H9 (cell line): ENCODE measurements at regions not wholly inside any gene's neighbourhood (a gene's known extent, or its start where the extent isn't known, plus 50 kb on each side); places are given as distances from the start of the nearest gene placed in this dataset.

Source experiments
- DNase-seq: peaks from one replicate; pipeline ENCODE4 v3.0.0-alpha.2; 2017
- H2AFZ ChIP-seq: one replicate; pipeline ENCODE4 v1.6.1; 2013; ENCODE audit warnings: mild to moderate bottlenecking, low read length, control low read depth, moderate library complexity
- H2AK5ac ChIP-seq: 2 replicates; pipeline ENCODE4 v1.6.1; 2013; ENCODE audit warnings: low read length, control low read depth, mixed read lengths; ENCODE audit not compliant: insufficient read length
- H2BK120ac ChIP-seq: one replicate; pipeline ENCODE4 v1.6.1; 2013; ENCODE audit warnings: low read depth, mild to moderate bottlenecking, low read length, control low read depth, inconsistent platforms; ENCODE audit not compliant: poor library complexity, severe bottlenecking
- H2BK12ac ChIP-seq: 2 replicates; pipeline ENCODE4 v1.6.1; 2013; ENCODE audit warnings: low read length, control low read depth, mixed read lengths, low read depth; ENCODE audit not compliant: insufficient read length
- H2BK15ac ChIP-seq: 2 replicates; pipeline ENCODE4 v1.6.1; 2013; ENCODE audit warnings: low read depth, low read length, control low read depth
- H2BK20ac ChIP-seq: one replicate; pipeline ENCODE4 v1.6.1; 2013; ENCODE audit warnings: low read depth, mild to moderate bottlenecking, low read length, control low read depth, inconsistent platforms; ENCODE audit not compliant: poor library complexity, severe bottlenecking
- H2BK5ac ChIP-seq: 2 replicates; pipeline ENCODE4 v1.6.1; 2013; ENCODE audit warnings: low read length, control low read depth, mixed read lengths; ENCODE audit not compliant: insufficient read length
- H3K14ac ChIP-seq: 2 replicates; pipeline ENCODE4 v1.6.1; 2013; ENCODE audit warnings: low read length, control low read depth; ENCODE audit not compliant: insufficient read depth
- H3K18ac ChIP-seq: 2 replicates; pipeline ENCODE4 v1.6.1; 2013; ENCODE audit warnings: low read depth, mild to moderate bottlenecking, mixed read lengths, low read length, control low read depth; ENCODE audit not compliant: insufficient read length
- H3K23ac ChIP-seq: 2 replicates; pipeline ENCODE4 v1.6.1; 2013; ENCODE audit warnings: low read length, control low read depth, mixed read lengths, low read depth; ENCODE audit not compliant: insufficient read length
- H3K23me2 ChIP-seq: 2 replicates; pipeline ENCODE4 v1.6.1; 2013; ENCODE audit warnings: low read depth, mild to moderate bottlenecking, mixed read lengths, low read length, control low read depth; ENCODE audit not compliant: insufficient read length, poor library complexity, severe bottlenecking
- H3K27ac ChIP-seq: 2 replicates; pipeline ENCODE4 v1.5.1; 2013; ENCODE audit warnings: low read length, control low read depth, mixed read lengths, low read depth; ENCODE audit not compliant: insufficient read length
- H3K27me3 ChIP-seq: 2 replicates; pipeline ENCODE4 v1.6.1; 2013; ENCODE audit warnings: low read length, control low read depth, inconsistent platforms; ENCODE audit not compliant: insufficient read depth
- H3K4ac ChIP-seq: 2 replicates; pipeline ENCODE4 v1.6.1; 2013; ENCODE audit warnings: low read depth, mild to moderate bottlenecking, control low read depth, inconsistent platforms, low read length, moderate library complexity
- H3K4me1 ChIP-seq: 2 replicates; pipeline ENCODE4 v1.6.1; 2013; ENCODE audit warnings: low read length, control low read depth, inconsistent platforms; ENCODE audit not compliant: insufficient read depth
- H3K4me2 ChIP-seq: 2 replicates; pipeline ENCODE4 v1.6.1; 2013; ENCODE audit warnings: low read length, control low read depth, mixed read lengths; ENCODE audit not compliant: insufficient read length, insufficient read depth
- H3K56ac ChIP-seq: 2 replicates; pipeline ENCODE4 v1.6.1; 2013; ENCODE audit warnings: low read depth, mild to moderate bottlenecking, mixed read lengths, low read length, control low read depth; ENCODE audit not compliant: insufficient read length
- H3K79me1 ChIP-seq: 2 replicates; pipeline ENCODE4 v1.6.1; 2013; ENCODE audit warnings: low read depth, mild to moderate bottlenecking, moderate library complexity, low read length, control low read depth, inconsistent platforms; ENCODE audit not compliant: insufficient read depth, poor library complexity, severe bottlenecking
- H3K79me2 ChIP-seq: 2 replicates; pipeline ENCODE4 v1.6.1; 2013; ENCODE audit warnings: low read length, control low read depth, inconsistent platforms; ENCODE audit not compliant: insufficient read depth
- H3K9ac ChIP-seq: 2 replicates; pipeline ENCODE4 v1.6.1; 2013; ENCODE audit warnings: low read length, control low read depth, mixed read lengths; ENCODE audit not compliant: insufficient read length; ENCODE audit errors: extremely low read depth
- H3K9me3 ChIP-seq: one replicate; pipeline ENCODE4 v1.6.1; 2013; ENCODE audit warnings: low read depth, low read length, inconsistent platforms; ENCODE audit not compliant: control insufficient read depth
- H3T11ph ChIP-seq: one replicate; pipeline ENCODE4 v1.6.1; 2013; ENCODE audit warnings: mild to moderate bottlenecking, low read length, control low read depth, inconsistent platforms
- H4K20me1 ChIP-seq: one replicate; pipeline ENCODE4 v1.6.1; 2013; ENCODE audit not compliant: control insufficient read depth, insufficient read length, insufficient read depth
- H4K5ac ChIP-seq: 2 replicates; pipeline ENCODE4 v1.6.1; 2013; ENCODE audit warnings: low read depth, mild to moderate bottlenecking, mixed read lengths, low read length, control low read depth; ENCODE audit not compliant: insufficient read length
- H4K8ac ChIP-seq: replicated peaks from 2 replicates; pipeline ENCODE4 v1.6.1; 2013; ENCODE audit warnings: low read length, control low read depth, mixed read lengths, low read depth; ENCODE audit not compliant: insufficient read length
- H4K91ac ChIP-seq: 2 replicates; pipeline ENCODE4 v1.6.1; 2013; ENCODE audit warnings: low read depth, mild to moderate bottlenecking, moderate library complexity, mixed read lengths, low read length, control low read depth; ENCODE audit not compliant: insufficient read length
- H3K27ac Mint-ChIP-seq, 3 experiments: 2 replicates in 2 of 3; 3 replicates in 1 of 3; pipeline ENCODE4 v1.8.0; 2020 to 2021; ENCODE audit warnings: mixed read lengths in 3 of 3, mild to moderate bottlenecking in 1 of 3, moderate library complexity in 1 of 3
- H3K27me3 Mint-ChIP-seq: 2 replicates; pipeline ENCODE4 v1.8.0; 2021; ENCODE audit warnings: low read depth, mild to moderate bottlenecking, moderate library complexity, mixed read lengths
- H3K36me3 Mint-ChIP-seq, 3 experiments: 2 replicates in 2 of 3; 3 replicates in 1 of 3; pipeline ENCODE4 v1.8.0; 2020 to 2021; ENCODE audit warnings: low read depth in 3 of 3, mixed read lengths in 3 of 3; ENCODE audit not compliant: insufficient read depth in 1 of 3
- H3K4me1 Mint-ChIP-seq, 2 experiments: 2 replicates each; pipeline ENCODE4 v1.8.0; 2020; ENCODE audit warnings: mixed read lengths in 2 of 2
- H3K4me3 Mint-ChIP-seq, 2 experiments: 2 replicates in 1 of 2; 3 replicates in 1 of 2; pipeline ENCODE4 v1.8.0; 2020 to 2021; ENCODE audit warnings: mild to moderate bottlenecking in 2 of 2, mixed read lengths in 2 of 2, moderate library complexity in 1 of 2
- H3K9me3 Mint-ChIP-seq, 2 experiments: 2 replicates in 1 of 2; 3 replicates in 1 of 2; pipeline ENCODE4 v1.8.0; 2020; ENCODE audit warnings: mild to moderate bottlenecking in 2 of 2, mixed read lengths in 2 of 2, moderate library complexity in 1 of 2
- WGBS: extraction: QIAGEN DNeasy Blood & Tissue Kit; methylation state at CpG from one replicate; pipeline ENCODE4 v1.1.7; 2013; ENCODE audit warnings: missing lambda C conversion rate, low lambda C conversion rate, mixed read lengths; ENCODE audit not compliant: insufficient read length; ENCODE audit errors: extremely low coverage; 5-methylcytosine and 5-hydroxymethylcytosine counted together
- TF ChIP-seq, protein P1 (sequence below): fragments of 200-600 bp; sonication (generic); conservative IDR thresholded peaks from 3 replicates; pipeline ENCODE4 v1.8.0; 2021; ENCODE audit warnings: antibody characterized with exemption, mild to moderate bottlenecking

DNA sequence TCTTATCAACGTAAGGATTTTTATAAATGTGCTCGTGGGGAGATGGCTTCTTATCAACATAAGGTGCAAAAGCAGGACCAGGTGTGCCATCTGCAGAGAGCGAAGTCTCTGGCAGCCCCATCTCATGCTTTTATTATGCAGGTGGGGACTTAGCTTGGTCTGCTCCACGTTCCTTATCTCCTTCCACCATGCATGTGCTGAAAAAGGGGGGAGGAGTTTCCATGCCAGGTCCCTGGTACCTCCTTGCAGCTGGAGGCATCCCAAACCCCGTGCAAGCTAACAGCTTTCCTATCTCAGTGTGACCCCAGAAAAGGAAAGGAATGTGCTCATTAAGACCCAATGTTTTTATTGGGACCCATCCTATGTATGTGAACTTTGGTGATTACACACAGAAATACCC lies 608.5 kb downstream of the TMEM121 start:
- Histone ChIP-seq H3K56ac (no peak overlapping the region), H3K79me1 (no peaks in the 10 kb centered on the region), H2BK120ac (no peak overlapping the region), H4K20me1 (no peaks in the 10 kb centered on the region), H4K5ac (no peak overlapping the region), H3K4me1 (no peaks in the 10 kb centered on the region), H2BK12ac (no peak overlapping the region), H4K8ac (no peak overlapping the region), H4K91ac (no peak overlapping the region), H3K27me3 (no peaks in the 10 kb centered on the region), H2AFZ (no peak overlapping the region), H3K9ac (no peak overlapping the region), H3K79me2 (no peaks in the 10 kb centered on the region), H3K23ac (no peak overlapping the region), H2AK5ac (no peak overlapping the region), H3K18ac (no peak overlapping the region), H2BK15ac (no peak overlapping the region), H2BK5ac (no peak overlapping the region), H2BK20ac (no peak overlapping the region), H3K9me3 (peaks cover 47% of the 10 kb centered on the region), H3K4ac (no peak overlapping the region), H3K4me2 (no peak overlapping the region), H3T11ph (no peak overlapping the region), H3K14ac (no peak overlapping the region), H3K27ac (no peak overlapping the region), H3K23me2 (no peaks in the 10 kb centered on the region)
- Mint-ChIP-seq H3K36me3 (peaks cover 0 to 9% (median 0%) of the 10 kb centered on the region in 3 experiments; a peak in 3 of 7 replicates), H3K4me3 (no peak overlapping the region), H3K4me1 (no peaks in the 10 kb centered on the region), H3K27ac (no peak overlapping the region), H3K27me3 (no peaks in the 10 kb centered on the region; the same call in 1 of the 2 replicates), H3K9me3 (peaks cover 69% of the 10 kb centered on the region in 2 experiments)
- DNase-seq, result no peak
- WGBS, result no CpG with 5 or more reads among the region's 5 CpGs
- TF ChIP-seq, protein P1, sequence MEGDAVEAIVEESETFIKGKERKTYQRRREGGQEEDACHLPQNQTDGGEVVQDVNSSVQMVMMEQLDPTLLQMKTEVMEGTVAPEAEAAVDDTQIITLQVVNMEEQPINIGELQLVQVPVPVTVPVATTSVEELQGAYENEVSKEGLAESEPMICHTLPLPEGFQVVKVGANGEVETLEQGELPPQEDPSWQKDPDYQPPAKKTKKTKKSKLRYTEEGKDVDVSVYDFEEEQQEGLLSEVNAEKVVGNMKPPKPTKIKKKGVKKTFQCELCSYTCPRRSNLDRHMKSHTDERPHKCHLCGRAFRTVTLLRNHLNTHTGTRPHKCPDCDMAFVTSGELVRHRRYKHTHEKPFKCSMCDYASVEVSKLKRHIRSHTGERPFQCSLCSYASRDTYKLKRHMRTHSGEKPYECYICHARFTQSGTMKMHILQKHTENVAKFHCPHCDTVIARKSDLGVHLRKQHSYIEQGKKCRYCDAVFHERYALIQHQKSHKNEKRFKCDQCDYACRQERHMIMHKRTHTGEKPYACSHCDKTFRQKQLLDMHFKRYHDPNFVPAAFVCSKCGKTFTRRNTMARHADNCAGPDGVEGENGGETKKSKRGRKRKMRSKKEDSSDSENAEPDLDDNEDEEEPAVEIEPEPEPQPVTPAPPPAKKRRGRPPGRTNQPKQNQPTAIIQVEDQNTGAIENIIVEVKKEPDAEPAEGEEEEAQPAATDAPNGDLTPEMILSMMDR, result no peak
